Hypothalamus (tissue), 51 donors: ENCODE measurements at regions not wholly inside any gene's neighbourhood (a gene's known extent, or its start where the extent isn't known, plus 50 kb on each side); places are given as distances from the start of the nearest gene placed in this dataset.

ENCODE experiments used
- DNase-seq, 51 donors: peaks; one replicate each; lab custom pipeline; 2025; lab: John Stamatoyannopoulos, UW

GRCh38 chr9:14560194-14560593 is 133.0 kb downstream of the ZDHHC21 start:
- no peak for DNase-seq

GRCh38 chr9:14554886-14555285 is 138.3 kb downstream of the ZDHHC21 start:
- no peak for DNase-seq

- no peak for DNase-seq
Observed at GRCh38 chr9:14547245-14548060, 145.8 kb downstream of the ZDHHC21 start.

- no peak for DNase-seq
Observed at GRCh38 chr9:14546693-14547092, 146.5 kb downstream of the ZDHHC21 start.

GRCh38 chr9:14542071-14542470 is 151.2 kb downstream of the ZDHHC21 start:
- no peak for DNase-seq

GRCh38 chr9:14538526-14538925 is 154.7 kb downstream of the ZDHHC21 start:
- no peak for DNase-seq

- DNase-seq, result no peak
Observed at GRCh38 chr9:14535161-14535955, 157.9 kb downstream of the ZDHHC21 start.

GRCh38 chr9:14533867-14534640 is 159.2 kb downstream of the ZDHHC21 start:
- no peak for DNase-seq

GRCh38 chr9:14532456-14533115 is 160.6 kb downstream of the ZDHHC21 start:
- no peak for DNase-seq

- no peak for DNase-seq
Observed at GRCh38 chr9:14531341-14532269, 161.6 kb downstream of the ZDHHC21 start.

- no peak for DNase-seq
Observed at GRCh38 chr9:14530841-14531240, 162.4 kb downstream of the ZDHHC21 start.

GRCh38 chr9:14530366-14530765 is 162.9 kb downstream of the ZDHHC21 start:
- DNase-seq, result no peak

GRCh38 chr9:14529629-14530028 is 163.6 kb downstream of the ZDHHC21 start:
- no peak for DNase-seq

- no peak for DNase-seq
Observed at GRCh38 chr9:14529054-14529453, 164.2 kb downstream of the ZDHHC21 start.

- no peak for DNase-seq
Observed at GRCh38 chr9:14526504-14526903, 166.7 kb downstream of the ZDHHC21 start.

GRCh38 chr9:14525856-14526255 is 167.4 kb downstream of the ZDHHC21 start:
- DNase-seq, result no peak

- DNase-seq, result no peak
Observed at GRCh38 chr9:14524873-14525515, 168.2 kb downstream of the ZDHHC21 start.

GRCh38 chr9:14523545-14523944 is 169.7 kb downstream of the ZDHHC21 start:
- DNase-seq, result no peak
